NCI-H748 (cell line): ENCODE measurements at regions not wholly inside any gene's neighbourhood (a gene's known extent, or its start where the extent isn't known, plus 50 kb on each side); places are given as distances from the start of the nearest gene placed in this dataset.

ENCODE experiments used
- DNase-seq: peaks from one replicate; lab custom pipeline; 2025; ENCODE audit not compliant: unreplicated experiment; lab: John Stamatoyannopoulos, UW

GRCh38 chr15:39171944-39172368, 408.9 kb upstream of the THBS1 start:
- DNase-seq: peak; percentile 40

- no peak for DNase-seq
Observed at GRCh38 chr15:39172380-39173281, 408.2 kb upstream of the THBS1 start.

GRCh38 chr15:39173426-39173825, 407.5 kb upstream of the THBS1 start:
- DNase-seq: no peak

- DNase-seq: no peak
Observed at GRCh38 chr15:39174332-39174731, 406.5 kb upstream of the THBS1 start.

- no peak for DNase-seq
Observed at GRCh38 chr15:39176030-39176429, 404.8 kb upstream of the THBS1 start.

GRCh38 chr15:39177561-39177960, 403.3 kb upstream of the THBS1 start:
- DNase-seq: no peak

GRCh38 chr15:39180030-39180429, 400.8 kb upstream of the THBS1 start:
- DNase-seq: no peak

GRCh38 chr15:39180483-39180933, 400.4 kb upstream of the THBS1 start:
- no peak for DNase-seq

- no peak for DNase-seq
Observed at GRCh38 chr15:39181056-39181747, 399.7 kb upstream of the THBS1 start.

GRCh38 chr15:39181940-39182339, 398.9 kb upstream of the THBS1 start:
- no peak for DNase-seq

GRCh38 chr15:39183164-39183881, 397.6 kb upstream of the THBS1 start:
- DNase-seq: no peak

- no peak for DNase-seq
Observed at GRCh38 chr15:39184701-39185390, 396.0 kb upstream of the THBS1 start.

GRCh38 chr15:39188314-39188713, 392.6 kb upstream of the THBS1 start:
- no peak for DNase-seq

GRCh38 chr15:39188930-39189329, 391.9 kb upstream of the THBS1 start:
- no peak for DNase-seq

- no peak for DNase-seq
Observed at GRCh38 chr15:39191871-39192291, 389.0 kb upstream of the THBS1 start.

GRCh38 chr15:39192351-39192750, 388.5 kb upstream of the THBS1 start:
- no peak for DNase-seq

- no peak for DNase-seq
Observed at GRCh38 chr15:39192979-39193560, 387.8 kb upstream of the THBS1 start.

GRCh38 chr15:39193611-39194010, 387.3 kb upstream of the THBS1 start:
- no peak for DNase-seq

- no peak for DNase-seq
Observed at GRCh38 chr15:39194106-39194830, 386.6 kb upstream of the THBS1 start.

- DNase-seq: no peak
Observed at GRCh38 chr15:39195961-39196486, 384.9 kb upstream of the THBS1 start.
